DMS 273 treated with DMSO at 0.1 percent for 48 hours (cell line): ENCODE measurements at regions not wholly inside any gene's neighbourhood (a gene's known extent, or its start where the extent isn't known, plus 50 kb on each side); places are given as distances from the start of the nearest gene placed in this dataset.
"Not testable (repeated sequence)": the region's sequence is repeated elsewhere in the genome, so short reads cannot be mapped to it uniquely, and the experiment has no call there.

Experiments
- DNase-seq: peaks from one replicate; lab custom pipeline; 2025; lab: John Stamatoyannopoulos, UW

DNA sequence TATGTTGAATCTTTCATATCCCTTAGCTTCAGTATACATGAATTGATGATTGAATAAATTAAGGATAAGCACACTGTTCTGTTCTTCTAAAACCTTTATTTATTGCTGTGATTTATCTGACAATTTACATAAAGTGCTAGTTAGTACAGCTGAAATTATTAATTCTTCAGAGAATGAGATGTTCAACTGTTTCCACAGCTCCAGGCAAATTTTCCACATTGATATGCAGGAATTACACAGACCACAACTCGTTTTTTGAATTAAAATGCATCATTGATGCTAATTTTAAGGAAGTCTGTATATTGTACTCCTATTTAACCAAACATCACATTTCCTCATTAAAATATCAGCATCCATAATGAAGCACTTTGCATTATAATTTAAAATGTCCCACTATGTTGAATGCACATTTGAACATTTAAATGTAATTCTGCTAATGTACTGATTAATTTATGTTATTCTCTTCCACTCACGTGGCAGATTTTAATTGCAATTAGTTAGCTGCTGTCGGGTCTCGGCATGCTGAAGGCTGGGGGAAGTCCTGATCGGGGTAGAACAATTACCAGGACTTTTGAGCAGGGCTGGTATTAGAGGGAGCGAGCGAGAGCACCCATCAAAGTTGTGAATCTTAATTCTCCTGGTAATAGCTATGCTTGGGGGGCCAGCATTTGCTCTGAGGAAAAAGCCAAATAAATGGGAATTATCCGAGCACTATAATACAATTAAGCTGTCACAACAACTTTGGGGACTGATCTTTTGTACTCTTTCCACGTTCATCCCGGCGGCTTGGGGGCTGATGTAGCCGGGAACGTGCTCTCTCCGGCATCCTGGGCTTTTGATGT lies 136.7 kb upstream of the TMTC4 start:
- DNase-seq, result no peak

DNA sequence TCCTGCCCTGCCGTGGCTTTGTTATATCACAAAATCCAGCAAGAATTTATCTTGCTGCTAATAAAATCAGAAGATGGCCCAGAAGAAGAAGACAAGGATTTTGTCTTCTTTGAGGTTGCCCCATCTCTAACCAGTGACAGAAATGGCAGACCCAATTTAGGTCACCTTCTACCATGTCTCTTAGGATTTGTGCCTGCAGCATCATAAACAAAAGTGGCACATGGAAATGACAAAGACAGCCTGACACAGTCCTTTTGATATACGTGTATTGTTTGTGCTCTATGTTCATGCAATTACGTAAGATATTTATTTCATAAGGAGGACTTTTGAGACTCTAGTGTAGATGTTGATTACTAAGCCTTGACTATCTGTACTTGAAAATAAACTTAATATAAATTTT lies 135.9 kb upstream of the TMTC4 start:
- no peak for DNase-seq

DNA sequence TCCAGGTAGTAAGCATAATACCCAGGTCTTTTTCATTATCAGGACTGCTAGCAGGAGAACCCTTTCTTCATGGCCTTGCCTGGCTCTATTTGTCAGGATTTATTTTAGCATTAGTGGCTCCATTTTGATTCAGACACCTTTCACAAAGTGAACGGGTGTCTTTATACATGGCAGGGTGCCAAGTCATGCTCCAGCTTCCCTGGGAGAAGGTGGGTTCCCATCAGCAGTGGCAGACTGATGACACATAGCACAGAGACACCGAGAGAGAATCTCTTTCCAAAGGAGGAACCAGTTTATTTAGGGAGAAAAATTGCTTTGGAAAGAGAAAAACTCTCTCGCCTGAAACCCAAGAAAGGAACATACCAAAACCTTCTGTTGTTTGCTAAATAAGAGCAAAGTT lies 135.3 kb upstream of the TMTC4 start:
- no peak for DNase-seq

DNA sequence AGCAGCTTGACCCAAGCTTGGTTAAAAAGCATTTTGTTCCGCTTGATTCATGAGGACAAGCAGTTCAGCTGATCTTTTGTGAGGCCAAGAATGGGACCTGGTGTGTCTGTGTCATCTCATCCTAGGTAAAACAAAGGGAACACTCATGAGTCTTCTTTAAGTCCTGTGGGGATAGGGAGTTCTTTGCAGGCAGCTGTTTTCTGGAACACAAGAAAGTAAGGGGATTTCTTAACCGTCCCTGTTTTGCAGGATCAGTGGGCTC lies 134.5 kb upstream of the TMTC4 start:
- no peak for DNase-seq

DNA sequence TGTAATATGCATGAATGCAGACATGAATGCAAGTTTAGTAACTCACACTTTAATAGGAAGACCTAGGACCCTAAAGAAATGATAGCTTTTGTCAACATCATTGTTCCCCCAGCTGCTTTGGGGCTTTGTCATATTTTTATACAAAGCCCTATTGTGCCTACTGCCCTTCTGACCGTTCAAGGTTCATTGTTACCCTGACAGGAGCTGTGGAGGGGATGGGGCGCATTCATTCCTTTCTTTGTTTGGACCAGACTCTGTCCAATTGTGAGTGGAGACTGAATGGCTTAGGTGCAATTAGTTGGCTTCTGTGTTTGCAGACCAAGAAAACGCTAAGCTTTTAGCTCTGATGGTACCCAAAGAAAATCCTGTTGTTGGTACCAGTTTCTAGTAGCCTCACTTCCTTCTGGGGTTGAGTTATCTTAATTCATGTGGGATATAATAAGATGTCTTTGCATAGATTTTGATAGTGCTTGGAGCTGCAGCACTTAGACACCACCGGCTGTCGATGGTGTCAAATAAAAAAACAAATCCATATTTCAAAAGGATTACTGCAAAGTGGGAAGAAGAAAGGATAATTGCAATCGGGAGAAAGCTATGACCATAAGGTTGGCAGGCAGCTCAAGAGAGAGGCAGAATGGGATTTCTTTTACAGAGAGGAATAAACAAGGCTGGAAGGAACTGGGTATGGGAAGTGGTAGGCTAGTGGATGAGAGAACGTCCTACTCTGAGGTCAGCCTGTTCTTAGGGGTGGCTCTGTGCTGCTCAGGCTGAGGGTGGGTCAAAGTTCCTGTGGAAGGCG lies 133.9 kb upstream of the TMTC4 start:
- DNase-seq, result no peak

DNA sequence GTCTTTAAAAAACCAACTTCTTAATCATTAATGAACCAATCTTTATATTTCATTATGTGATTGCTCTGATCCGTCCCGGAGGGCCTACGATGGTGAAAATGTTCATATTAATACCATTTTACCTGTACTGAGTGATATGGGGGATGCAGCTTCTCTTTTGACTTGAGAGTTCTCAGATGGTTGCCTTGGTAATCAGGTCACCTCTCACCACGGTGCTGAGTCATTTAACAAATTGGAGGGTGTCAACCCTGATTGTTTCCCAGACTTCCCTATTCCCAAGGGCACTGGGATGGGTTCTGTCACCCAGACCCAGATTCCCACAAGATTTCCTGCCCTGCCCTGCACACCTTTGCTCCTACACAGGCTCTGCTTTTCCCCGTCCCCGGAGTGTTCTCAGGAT lies 128.5 kb upstream of the TMTC4 start:
- no peak for DNase-seq

DNA sequence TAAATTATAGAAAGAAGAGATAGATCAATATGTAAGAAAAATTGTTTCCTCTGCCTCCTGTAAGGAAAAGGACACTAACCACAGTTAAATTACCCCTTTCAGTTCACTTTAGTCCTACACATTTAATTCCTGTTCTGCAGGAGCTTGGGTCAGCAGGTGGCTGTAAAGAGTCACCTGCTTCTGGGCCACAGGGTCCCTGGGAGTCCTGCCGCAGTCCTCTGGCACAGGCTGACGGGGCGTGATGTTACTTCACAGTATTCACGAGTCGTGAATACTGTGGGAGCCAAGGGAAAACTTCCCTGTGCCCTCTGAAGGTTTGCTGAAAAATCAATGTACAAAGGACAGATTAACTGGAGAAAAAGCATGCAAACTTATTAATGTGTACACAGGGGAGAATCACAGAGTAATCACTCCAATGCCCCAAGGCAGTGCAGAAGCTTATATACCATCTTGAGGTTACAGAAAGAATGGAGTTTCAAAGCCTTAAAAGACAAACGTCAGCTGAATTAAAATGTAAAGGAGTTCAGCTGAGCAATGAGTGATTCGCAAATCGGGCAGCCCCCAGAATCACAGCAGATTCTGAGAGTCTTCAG lies 125.8 kb upstream of the TMTC4 start:
- no peak for DNase-seq

DNA sequence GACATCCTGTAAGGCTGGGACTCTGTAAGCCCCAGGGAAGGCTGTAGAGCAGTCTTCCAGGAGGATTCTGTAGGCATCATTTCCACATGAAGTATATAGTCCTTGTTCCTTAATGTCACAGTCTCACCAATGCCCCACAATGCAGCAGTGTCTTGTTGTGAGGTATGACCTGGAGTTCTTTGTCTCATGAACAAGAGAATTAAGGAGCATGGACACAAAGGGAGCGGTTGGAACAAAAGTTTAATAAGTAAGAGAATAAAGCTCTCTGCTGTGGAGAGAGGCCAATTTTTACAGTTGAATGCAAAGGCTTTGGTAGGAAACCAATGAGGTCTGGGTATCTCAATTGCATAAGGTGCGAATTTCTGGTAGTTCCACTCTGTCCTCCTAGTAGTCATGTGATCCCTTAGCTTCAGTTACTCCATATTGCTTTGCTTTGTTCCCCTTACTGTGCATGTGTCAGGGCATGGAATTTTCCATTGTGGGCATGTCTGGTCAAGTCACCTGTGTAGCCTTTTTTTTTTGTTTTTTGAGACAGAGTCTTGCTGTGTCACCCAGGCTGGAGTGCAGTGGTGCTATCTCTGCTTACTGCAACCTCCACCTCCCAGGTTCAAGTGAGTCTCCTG lies 124.3 kb upstream of the TMTC4 start:
- DNase-seq, result no peak

DNA sequence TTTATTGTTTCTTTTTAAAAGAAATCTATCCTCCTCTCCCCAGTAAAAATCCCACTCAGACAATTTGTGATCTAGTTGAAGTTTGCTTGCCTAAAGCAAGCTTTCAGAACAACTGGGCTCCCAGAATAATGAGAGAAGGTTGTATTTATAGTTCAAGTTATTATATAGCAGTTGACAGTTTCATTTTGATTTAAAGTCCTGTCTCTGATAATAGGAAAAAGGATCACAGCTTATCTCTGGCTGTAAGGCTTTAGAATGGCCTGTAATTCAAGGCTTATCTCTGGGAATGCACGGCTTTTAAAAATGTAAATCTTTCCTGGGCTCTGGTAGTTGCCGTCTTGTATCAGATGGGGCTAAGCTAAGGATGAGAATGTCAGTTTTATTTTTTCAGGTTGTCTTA lies 123.3 kb upstream of the TMTC4 start:
- DNase-seq, result no peak

DNA sequence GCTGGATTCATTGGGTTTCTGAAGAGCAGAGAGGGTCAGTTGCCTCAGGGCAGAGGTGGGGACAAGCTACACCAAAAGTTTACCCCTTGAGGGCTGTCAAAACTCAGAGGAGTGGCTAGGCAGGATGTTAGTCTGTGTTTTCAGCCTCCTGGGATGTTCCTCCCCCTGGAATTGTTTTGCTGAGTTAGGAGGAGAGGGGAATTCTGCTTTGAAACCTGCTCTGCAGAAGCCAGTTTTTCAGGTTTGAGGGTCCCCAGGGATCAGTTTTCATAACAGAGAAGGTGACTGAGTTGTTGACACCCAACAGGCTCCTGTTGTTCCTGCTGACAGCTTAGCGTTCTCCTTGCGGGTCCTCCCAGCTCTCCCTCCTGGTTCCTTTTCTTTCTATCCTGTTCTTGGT lies 121.9 kb upstream of the TMTC4 start:
- no peak for DNase-seq

DNA sequence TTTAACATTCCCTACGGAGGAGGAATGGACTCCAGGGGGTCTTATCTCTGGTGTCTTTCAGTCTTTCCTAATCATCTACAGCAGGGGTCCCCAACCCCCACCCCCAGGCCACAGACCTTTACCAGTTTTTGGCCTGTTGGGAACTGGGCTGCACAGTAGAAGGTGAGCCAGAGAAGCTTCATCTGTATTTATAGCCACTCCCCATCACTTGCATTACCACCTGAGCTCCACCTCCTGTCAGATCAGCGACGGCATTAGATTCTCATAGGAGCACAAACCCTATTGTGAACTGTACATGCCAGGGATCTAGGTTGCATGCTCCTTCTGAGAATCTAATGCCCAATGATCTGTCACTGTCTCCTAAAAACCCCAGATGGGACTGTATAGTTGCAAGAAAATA lies 120.0 kb upstream of the TMTC4 start:
- DNase-seq, result no peak

DNA sequence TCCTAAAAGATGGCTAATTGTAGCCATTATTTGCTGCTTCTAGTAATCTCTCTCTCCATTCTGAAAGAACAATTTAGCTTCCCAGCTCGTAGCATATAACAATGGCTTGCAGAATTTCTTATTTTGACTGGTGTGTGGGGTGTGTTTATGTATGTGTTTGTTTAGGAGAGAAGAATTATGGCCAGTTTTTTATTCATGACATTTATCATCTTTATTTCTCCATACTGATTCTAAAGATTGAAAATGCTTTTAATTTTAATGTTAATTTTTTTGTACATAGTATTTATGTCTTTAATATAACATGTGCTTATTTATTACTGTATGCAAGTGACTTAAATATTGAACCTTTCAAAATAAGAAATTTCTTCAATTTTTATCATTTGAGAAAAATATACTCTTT lies 115.8 kb upstream of the TMTC4 start:
- DNase-seq, result no peak

DNA sequence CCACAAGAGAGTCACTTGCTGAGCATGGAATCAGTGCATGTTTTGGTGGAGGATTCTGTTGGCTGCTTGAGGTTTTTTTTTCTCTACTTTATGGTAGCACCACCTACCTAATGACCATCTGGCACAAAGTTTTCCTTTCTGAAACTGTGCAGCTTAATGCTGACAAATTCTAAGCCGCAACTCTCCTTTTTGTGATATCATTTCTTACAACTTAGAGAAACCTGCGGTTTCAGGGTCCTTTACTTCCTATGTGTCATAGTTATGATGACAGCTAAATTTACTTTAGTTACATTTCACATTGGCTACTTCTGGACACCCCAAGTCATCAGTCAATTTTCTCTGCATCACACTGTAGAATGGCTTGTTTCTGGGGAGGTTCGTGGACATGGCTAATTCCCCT lies 115.4 kb upstream of the TMTC4 start:
- peak; percentile 32 for DNase-seq

DNA sequence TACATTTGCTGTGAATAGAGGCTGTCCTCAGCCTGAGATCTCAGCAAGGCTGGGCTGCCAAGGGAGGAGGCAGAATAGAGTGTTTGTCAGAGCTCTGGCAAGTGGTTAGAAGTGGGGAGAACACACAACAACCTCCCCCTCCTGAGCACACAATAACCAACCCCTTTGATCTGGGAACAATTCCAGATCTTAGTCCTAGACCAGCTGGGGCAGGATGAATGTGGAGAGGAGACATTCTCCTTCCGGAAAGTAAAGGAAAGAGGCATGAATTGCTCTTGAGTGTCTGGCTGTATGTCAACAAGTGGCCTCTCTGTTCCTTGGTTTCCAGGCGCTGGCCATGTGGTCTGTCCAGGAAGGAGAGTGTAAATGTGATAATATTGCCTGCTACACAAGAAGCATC lies 114.9 kb upstream of the TMTC4 start:
- DNase-seq, result no peak

DNA sequence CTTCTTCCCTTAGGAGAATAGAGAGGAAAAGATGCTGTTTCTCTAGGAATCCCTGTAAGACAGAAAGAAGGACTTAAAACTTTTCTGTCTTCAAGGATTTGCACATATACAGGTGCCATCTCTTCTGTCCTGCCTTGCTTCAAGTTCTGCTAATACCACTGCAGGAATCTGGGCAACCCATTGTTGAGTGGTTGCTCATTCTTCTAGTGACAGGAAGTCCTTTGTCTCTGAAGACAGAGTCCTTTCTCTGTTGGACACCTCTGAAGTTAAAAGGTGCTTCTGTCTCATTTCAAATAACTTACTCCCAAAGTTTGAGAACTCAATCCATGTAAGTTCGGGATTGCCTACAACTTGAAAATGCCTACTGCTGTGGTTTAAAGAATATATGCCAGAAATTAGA lies 114.4 kb upstream of the TMTC4 start:
- no peak for DNase-seq

DNA sequence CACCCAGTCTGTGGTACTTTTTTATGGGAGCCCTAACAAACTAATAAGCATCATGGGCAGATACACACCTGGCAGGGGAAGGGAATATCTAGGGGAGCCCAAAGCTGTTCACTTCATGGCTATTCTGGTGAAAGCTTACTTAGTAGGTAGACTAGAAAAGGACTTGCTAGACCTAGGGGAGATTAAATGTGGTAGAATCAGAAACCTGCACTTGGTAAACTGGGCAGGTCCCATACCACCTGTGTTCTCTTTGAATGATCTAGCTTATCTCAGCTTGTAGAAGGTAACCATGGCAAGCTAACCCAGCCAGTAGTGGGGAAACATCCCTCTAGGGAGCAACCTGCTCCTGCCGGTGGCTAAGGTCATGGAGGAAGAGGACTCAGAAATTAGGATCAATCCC lies 113.9 kb upstream of the TMTC4 start:
- no peak for DNase-seq

DNA sequence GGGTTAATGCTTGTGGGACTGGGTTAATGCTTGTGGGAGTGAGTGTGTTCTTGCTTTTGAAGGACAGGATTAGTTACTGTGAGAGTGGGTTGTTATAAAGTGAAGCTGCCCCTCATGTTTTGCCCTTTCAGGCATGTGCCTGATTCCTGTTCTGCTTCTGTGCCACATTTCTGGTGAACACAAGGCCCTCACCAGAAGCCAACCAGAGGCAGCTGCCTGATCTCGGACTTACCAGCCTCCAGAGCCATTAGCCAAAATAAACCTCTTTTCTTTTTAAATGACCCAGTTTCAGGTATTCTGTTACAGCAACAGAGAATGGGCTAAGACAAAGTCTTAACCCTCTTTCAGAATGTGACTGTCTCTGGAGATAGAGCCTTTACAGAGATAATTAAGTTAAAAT lies 113.3 kb upstream of the TMTC4 start:
- no peak for DNase-seq

DNA sequence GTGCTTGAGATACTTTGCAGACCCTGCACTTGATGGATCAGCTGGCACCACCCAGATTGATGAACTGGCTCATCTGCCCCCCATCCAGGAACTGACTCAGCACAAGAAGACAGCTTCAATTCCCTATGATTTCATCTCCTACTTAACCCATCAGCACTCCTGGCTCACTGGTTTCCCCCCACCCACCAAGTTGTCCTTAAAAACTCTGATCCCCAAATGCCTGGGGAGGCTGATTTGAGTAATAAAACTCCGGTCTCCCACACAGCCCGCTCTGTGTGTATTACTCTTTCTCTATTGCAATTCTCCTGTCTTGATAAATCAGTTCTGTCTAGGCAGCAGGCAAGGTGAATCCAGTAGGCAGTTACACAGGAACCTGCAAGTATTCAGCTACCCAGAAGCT lies 102.1 kb upstream of the TMTC4 start:
- not testable (repeated sequence) for DNase-seq

DNA sequence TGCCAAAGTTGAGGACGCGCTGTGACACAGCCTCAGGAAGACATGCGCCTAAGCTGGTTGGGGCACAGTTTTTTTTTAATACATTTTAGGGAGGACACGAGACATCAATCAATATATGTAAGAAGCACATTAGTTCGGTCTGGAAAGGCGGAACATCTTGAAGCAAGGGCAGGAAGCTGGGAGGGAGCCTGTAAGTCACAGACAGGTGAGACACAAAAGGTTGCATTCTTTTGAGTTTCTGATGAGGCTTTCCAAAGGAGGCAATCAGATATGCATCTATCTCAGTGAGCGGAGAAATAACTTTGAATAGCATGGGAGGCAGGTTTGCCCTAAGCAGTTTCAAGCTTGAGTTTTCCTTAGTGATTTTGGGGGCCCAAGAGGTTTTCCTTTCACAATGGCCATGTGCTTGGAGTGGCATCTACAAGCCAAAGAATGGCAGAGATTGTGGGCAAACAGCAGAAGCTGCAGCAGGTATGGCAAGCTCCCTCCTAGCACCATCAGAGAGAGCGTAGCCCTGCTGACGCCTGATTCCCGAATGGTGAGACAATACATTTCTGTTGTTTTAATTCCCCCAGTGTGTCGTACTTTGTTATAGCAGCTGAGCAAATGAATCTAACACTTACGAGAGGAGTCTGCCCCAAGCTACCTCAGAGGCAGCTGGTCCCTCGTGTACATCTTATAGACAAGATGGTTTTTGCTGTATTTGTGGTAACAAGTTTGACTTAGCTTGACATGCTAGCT lies 99.5 kb upstream of the TMTC4 start:
- no peak for DNase-seq

DNA sequence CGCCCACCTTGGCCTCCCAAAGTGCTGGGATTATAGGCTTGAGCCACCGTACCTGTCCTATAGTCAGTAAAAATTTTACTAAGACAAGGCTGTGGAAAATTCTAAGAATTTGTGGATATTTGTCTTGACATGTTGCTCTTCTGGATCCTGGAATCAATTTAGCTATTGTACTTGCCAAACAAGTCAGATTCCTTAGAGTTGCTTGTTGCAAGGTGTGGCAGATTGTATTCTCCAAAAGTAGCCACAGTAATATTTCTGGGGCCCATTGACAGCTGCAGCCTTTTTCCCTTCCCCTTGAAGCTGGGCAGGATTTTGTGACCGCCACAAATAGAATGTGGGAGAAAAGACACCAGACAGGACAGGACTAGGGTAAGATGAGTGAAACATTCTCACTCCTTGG lies 98.8 kb upstream of the TMTC4 start:
- DNase-seq, result no peak

DNA sequence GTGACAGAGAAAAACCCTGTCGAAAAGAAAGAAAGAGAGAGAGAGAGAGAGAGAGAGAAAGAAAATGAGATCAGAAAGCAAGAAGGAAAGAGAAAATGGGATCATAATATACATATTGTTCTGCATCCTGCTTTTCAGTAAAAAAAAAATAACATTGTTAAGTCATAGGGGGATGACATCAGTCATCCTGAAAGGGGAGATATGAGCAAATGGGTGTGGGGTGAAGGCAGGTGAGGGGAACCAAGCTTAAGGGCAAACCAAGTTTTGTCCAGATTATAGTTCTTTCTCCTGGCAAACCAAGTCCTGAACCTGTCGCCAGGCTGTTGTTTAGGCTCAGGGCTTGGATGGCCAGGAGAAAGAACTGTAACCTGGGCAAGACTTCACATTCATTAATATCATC lies 92.6 kb upstream of the TMTC4 start:
- DNase-seq, result no peak

DNA sequence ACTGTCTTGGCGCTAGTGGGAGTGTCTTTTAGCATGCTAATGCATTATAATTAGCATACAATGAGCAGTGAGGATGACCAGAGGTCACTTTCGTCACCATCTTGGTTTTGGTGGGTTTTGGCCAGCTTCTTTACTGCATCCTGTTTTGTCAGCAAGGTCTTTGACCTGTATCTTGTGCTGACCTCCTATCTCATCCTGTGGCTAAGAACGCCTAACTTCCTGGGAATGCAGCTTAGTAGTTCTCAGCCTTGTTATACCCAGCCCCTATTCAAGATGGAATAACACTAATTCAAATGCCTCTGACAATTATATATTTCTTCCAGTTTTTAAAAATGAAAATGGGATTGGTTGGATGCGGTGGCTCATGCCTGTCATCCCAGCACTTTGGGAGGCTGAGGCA lies 92.0 kb upstream of the TMTC4 start:
- DNase-seq, result not testable (repeated sequence)
